ENCODE measurements at regions not wholly inside any gene's neighbourhood (a gene's known extent, or its start where the extent isn't known, plus 50 kb on each side); places are given as distances from the start of the nearest gene placed in this dataset.

DNA sequence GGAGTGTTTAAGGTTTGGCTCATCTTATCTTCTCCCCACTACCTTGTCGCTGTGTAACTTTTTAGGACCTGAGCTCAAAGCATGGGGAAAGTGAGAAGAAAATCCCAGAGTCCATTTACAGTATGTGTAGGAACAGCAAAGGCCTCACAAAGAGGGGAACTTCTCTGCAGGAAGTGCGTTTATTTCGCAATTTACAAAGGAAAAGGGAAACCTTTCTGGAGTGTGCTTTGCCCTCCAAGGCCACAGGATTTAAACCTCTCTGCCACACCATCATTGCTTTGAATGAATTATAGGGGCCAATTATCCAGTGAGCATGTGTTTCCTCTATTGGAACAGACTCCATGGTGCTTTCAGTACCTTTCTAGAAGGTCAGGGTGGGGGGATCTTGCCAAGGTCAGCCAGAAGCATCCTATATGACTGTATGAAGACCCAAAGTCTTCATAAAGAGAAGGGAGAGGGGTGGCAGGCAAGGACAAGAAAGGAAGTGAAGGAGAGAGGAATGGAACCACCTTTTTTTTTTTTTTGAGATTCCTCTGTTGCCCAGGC is 68.1 kb upstream of the LMO2 start:
- DNase-seq, result no peak
- intact Hi-C loops (cut with DNase I), result no loop called here
- Histone ChIP-seq H3K4me3 (no peak overlapping the region), H3K4me1 (no peaks in the 10 kb centered on the region), H3K27ac (no peak overlapping the region), H3K9ac (ENCODE audit: low read depth in 2 of 2, low read length in 2 of 2) (no peak overlapping the region), H3K27me3 (no peaks in the 10 kb centered on the region), H3K9me3 (no peaks in the 10 kb centered on the region), H3K36me3 (no peaks in the 10 kb centered on the region)
- TF ChIP-seq, protein P1, sequence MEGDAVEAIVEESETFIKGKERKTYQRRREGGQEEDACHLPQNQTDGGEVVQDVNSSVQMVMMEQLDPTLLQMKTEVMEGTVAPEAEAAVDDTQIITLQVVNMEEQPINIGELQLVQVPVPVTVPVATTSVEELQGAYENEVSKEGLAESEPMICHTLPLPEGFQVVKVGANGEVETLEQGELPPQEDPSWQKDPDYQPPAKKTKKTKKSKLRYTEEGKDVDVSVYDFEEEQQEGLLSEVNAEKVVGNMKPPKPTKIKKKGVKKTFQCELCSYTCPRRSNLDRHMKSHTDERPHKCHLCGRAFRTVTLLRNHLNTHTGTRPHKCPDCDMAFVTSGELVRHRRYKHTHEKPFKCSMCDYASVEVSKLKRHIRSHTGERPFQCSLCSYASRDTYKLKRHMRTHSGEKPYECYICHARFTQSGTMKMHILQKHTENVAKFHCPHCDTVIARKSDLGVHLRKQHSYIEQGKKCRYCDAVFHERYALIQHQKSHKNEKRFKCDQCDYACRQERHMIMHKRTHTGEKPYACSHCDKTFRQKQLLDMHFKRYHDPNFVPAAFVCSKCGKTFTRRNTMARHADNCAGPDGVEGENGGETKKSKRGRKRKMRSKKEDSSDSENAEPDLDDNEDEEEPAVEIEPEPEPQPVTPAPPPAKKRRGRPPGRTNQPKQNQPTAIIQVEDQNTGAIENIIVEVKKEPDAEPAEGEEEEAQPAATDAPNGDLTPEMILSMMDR (IDR thresholded peaks at IDR 0.05), result no peak

DNA sequence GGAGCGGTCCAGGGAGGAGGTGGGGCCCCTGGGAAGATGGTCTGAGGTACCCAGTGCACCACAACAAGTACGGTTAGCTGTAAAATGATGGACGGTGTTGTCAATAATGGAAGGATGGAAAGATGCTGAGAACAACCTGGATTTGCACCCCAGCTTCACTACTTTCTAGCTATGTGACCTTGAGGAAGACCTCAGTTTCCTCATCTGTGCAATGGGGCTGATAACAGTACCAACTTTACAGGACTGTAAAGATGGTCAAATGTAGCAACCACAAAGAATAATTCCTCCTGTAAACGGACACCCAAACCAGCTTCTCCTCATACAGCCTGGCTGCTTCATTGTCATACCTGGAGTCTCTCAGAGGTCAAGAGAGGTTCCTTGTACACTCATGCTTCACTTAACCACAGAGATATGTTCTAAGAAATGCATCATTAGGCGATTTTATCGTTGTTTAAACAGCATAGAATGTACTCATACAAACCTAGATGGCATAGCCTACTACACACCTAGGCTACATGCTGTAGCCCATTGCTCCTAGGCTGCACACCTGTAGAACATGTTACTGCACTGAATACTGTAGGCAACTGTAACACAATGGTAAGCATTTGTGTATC is 65.5 kb upstream of the LMO2 start:
- TF ChIP-seq, protein P1 (IDR thresholded peaks at IDR 0.05), result no peak
- no peaks in the 10 kb centered on the region for H3K4me1 ChIP-seq
- intact Hi-C loops (cut with DNase I), result no loop called here
- H3K9me3 ChIP-seq, result no peaks in the 10 kb centered on the region
- H3K4me3 ChIP-seq, result no peak overlapping the region
- no peaks in the 10 kb centered on the region for H3K36me3 ChIP-seq
- H3K27me3 ChIP-seq, result no peaks in the 10 kb centered on the region
- no peak for DNase-seq
- no peak overlapping the region for H3K9ac ChIP-seq (ENCODE audit: low read depth in 2 of 2, low read length in 2 of 2)
- no peak overlapping the region for H3K27ac ChIP-seq

DNA sequence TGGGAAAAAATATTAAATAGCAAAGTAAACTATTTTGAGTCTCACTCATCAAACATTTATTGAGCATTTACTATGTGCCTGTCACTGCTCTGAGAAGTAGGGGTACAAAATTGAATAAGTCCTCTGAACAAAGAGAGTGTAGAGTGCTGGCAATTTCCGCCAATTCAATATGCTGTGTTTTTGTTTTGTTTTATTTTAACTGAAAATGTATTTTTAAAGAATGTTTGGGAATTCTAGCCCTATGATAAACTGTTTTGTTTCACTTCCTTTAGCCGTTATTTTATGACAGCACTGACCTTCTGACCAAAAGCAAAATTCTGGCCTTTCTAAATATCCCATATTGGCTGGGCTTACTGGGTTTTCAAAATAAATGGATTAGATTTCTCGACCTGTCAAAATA is 64.7 kb upstream of the LMO2 start:
- TF ChIP-seq, protein P1 (IDR thresholded peaks at IDR 0.05), result no peak
- no peaks in the 10 kb centered on the region for H3K27me3 ChIP-seq
- H3K9me3 ChIP-seq, result no peaks in the 10 kb centered on the region
- intact Hi-C loops (cut with DNase I), result no loop called here
- H3K4me1 ChIP-seq, result no peaks in the 10 kb centered on the region
- no peaks in the 10 kb centered on the region for H3K36me3 ChIP-seq
- DNase-seq, result no peak
- no peak overlapping the region for H3K4me3 ChIP-seq
- no peak overlapping the region for H3K27ac ChIP-seq
- H3K9ac ChIP-seq (ENCODE audit: low read depth in 2 of 2, low read length in 2 of 2), result no peak overlapping the region

DNA sequence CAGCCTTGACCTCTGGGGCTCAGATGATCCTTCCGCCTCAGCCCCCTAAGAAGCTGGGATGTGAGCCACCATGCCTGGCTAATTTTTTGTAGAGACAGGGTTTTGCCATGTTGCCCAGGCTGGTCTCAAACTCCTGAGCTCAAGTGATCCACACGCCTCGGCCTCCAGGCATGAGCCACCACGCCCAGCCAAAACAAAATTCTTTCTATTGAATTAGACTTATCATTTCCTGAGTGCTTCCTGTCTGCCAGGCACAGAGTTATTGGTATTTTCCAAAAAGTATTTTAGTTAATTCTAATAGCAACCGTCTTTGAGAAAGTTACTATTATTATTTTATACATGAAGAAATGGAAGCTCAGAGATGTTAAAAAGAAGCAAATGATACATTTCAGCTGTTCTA is 61.4 kb upstream of the LMO2 start:
- Histone ChIP-seq H3K27me3 (no peaks in the 10 kb centered on the region), H3K9ac (ENCODE audit: low read depth in 2 of 2, low read length in 2 of 2) (no peak overlapping the region), H3K4me1 (no peaks in the 10 kb centered on the region), H3K9me3 (no peaks in the 10 kb centered on the region), H3K27ac (no peak overlapping the region), H3K36me3 (no peaks in the 10 kb centered on the region), H3K4me3 (no peak overlapping the region)
- DNase-seq, result no peak
- intact Hi-C loops (cut with DNase I), result no loop called here
- TF ChIP-seq, protein P1 (IDR thresholded peaks at IDR 0.05), result no peak

DNA sequence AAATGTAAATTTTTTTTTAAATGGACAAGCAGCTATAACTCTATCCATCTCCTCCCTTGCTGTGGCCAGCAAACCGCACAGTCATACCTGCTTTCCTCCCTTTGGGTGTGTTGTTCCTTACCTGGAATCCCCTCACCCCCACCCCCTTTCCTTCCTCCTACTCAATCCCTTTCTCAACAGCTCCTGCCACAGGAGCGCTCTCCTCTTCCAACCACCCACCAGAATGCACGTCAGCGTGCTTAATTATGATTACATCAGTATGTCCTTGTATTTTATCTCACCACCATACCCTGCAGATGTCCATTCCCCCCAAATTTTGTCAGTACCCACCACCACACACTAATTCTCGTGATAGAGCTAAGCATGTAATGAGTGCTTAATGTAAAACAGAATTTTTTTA is 60.9 kb upstream of the LMO2 start:
- Histone ChIP-seq H3K27ac (no peak overlapping the region), H3K4me3 (no peak overlapping the region), H3K9me3 (no peaks in the 10 kb centered on the region), H3K36me3 (no peaks in the 10 kb centered on the region), H3K4me1 (no peaks in the 10 kb centered on the region), H3K9ac (ENCODE audit: low read depth in 2 of 2, low read length in 2 of 2) (no peak overlapping the region), H3K27me3 (no peaks in the 10 kb centered on the region)
- intact Hi-C loops (cut with DNase I), result no loop called here
- TF ChIP-seq, protein P1 (IDR thresholded peaks at IDR 0.05), result no peak
- DNase-seq, result no peak
